OCI-LY1 (cell line): ENCODE measurements at regions not wholly inside any gene's neighbourhood (a gene's known extent, or its start where the extent isn't known, plus 50 kb on each side); places are given as distances from the start of the nearest gene placed in this dataset.

ENCODE experiments used
- EZH2 ChIP-seq: fragments of 200-600 bp; sonication (generic), shearing (Covaris generic); IDR thresholded peaks from 2 replicates; pipeline ENCODE4 v1.8.0; 2017; ENCODE audit warnings: borderline replicate concordance, mixed run types, mild to moderate bottlenecking, antibody characterized with exemption, low read length, moderate library complexity, mixed read lengths
- TF ChIP-seq, protein P1 (sequence below): fragments of 200-600 bp; sonication (generic), shearing (Covaris generic); IDR thresholded peaks from 2 replicates; pipeline ENCODE4 v1.5.1; 2017; ENCODE audit warnings: mild to moderate bottlenecking, antibody characterized with exemption, low read length, moderate library complexity, mixed read lengths

DNA sequence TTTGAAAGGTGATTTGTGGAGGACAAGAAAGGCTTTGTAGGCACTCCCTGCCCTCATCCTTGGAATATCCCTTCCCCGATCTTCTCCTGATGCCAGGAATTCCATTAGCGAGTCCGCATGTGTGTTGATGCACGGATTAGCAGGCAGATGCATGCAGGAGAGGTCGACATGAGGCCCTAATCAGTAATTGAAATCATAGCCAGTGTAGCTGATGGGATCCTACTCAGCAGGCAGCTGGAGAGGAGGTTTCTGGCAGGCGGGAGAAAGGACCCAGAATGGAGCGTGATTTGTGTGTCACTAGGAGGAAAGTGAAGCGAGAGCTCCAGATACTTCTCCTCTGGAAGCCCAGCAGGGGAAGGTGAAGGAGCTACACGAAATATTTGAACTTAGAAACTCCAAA is 196.3 kb upstream of the CDH11 start:
- TF ChIP-seq, protein P1, sequence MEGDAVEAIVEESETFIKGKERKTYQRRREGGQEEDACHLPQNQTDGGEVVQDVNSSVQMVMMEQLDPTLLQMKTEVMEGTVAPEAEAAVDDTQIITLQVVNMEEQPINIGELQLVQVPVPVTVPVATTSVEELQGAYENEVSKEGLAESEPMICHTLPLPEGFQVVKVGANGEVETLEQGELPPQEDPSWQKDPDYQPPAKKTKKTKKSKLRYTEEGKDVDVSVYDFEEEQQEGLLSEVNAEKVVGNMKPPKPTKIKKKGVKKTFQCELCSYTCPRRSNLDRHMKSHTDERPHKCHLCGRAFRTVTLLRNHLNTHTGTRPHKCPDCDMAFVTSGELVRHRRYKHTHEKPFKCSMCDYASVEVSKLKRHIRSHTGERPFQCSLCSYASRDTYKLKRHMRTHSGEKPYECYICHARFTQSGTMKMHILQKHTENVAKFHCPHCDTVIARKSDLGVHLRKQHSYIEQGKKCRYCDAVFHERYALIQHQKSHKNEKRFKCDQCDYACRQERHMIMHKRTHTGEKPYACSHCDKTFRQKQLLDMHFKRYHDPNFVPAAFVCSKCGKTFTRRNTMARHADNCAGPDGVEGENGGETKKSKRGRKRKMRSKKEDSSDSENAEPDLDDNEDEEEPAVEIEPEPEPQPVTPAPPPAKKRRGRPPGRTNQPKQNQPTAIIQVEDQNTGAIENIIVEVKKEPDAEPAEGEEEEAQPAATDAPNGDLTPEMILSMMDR, result no peak
- no peak for TF ChIP-seq EZH2
